Natural killer cell treated with Interleukin-12 subunit alpha and Interleukin-12 subunit beta and Interleukin-15 and Interleukin-18, amount 100 ng/mL, for 72 hours (primary cell): ENCODE measurements at regions not wholly inside any gene's neighbourhood (a gene's known extent, or its start where the extent isn't known, plus 50 kb on each side); places are given as distances from the start of the nearest gene placed in this dataset.
A peak's percentile ranks its signal among the peaks of the same experiment; 100 is the strongest.
"Not testable (repeated sequence)": the region's sequence is repeated elsewhere in the genome, so short reads cannot be mapped to it uniquely, and the experiment has no call there.

Experiments used
- ATAC-seq, 2 donors: fragments of 150-1000 bp; cut with Tn5 transposase in 1 of 2; sonication (Bioruptor Pico), chemical (Tn5 transposase) in 1 of 2; 2 replicates each; pipeline ENCODE4 v1.10.0; 2021
- DNase-seq: peaks from one replicate; pipeline ENCODE4 v3.0.0; 2022; ENCODE audit warnings: low spot score
- H3K27ac Mint-ChIP-seq, 2 donors: 1 replicate in 1 of 2; 2 replicates in 1 of 2; pipeline ENCODE4 v1.8.0; 2022; ENCODE audit warnings: mixed read lengths in 2 of 2, mild to moderate bottlenecking in 1 of 2, moderate library complexity in 1 of 2
- H3K27me3 Mint-ChIP-seq, 2 donors: 1 replicate in 1 of 2; 2 replicates in 1 of 2; pipeline ENCODE4 v1.8.0; 2022; ENCODE audit warnings: mixed read lengths in 2 of 2
- H3K36me3 Mint-ChIP-seq: one replicate; pipeline ENCODE4 v1.8.0; 2022; ENCODE audit warnings: mixed read lengths
- H3K4me1 Mint-ChIP-seq, 2 donors: 1 replicate in 1 of 2; 2 replicates in 1 of 2; pipeline ENCODE4 v1.8.0; 2022; ENCODE audit warnings: low read depth in 2 of 2, mixed read lengths in 2 of 2, mild to moderate bottlenecking in 1 of 2
- H3K4me3 Mint-ChIP-seq: one replicate; pipeline ENCODE4 v1.8.0; 2022; ENCODE audit warnings: mixed read lengths
- H3K9me3 Mint-ChIP-seq: 2 replicates; pipeline ENCODE4 v1.8.0; 2022; ENCODE audit warnings: mixed read lengths

DNA sequence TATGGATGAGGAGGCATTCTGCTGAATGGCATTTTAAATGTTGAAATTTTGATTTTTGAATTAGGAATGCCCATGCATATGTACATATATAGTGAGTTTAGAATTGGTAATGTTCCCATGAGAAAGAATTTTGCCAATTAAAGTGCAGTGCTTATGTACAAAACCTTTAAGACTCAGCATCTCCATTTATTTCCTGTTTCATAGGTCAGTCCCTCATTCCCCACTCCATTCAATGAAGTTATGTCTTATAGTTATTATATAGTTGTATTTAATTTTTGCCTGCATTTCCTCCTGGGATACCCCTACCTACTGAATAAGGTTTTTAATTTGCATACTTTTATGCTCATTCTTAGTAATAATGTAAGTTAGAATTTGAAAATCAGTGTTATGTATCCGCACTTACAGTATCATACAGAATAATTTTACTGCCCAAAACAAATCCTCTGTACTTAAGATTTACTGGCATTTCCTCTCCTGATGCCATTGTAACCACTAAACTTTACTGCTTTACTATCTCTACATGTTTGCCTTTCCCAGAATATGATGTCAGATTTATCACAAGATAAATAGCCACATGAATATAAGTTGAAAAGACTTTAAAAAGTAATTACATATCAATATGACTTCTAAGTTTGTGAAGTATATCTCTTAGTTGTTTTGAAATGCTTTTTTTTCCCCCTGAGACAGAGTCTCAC lies 389.1 kb upstream of the NDN start:
- H3K9me3 Mint-ChIP-seq: peaks cover 12% of the 10 kb centered on the region

DNA sequence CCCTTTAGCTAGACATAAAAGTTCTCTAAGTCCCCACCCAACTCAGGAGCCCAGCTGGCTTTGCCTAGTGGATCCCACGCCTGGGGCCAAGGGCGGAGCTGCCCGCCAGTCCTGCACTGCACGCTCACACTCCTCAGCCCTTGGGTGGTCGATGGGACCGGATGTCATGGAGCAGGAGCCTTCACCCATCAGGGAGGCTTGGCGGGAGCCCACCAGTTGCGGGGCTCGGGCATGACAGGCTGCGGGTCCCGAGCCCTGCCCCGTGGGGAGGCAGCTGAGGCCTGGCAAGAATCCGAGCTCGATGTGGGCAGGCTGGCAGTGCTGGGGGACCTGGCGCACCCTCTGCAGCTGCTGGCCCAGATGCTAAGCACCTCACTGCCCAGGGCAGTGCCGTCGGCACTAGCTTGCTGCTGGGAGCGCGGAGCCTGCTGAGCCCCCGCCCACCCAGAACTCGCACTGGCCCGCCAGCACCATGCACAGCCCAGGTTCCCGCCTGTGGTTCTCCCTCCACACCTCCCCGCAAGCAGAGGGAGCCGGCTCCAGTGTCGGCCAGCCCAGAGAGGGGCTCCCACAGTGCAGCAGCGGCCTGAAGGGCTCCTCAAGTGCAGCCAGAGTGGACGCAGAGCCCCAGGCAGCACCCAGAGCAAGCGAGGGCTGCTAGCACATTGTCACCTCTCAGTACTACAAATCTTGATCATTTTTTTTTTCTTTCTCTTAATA lies 391.4 kb upstream of the NDN start:
- Mint-ChIP-seq H3K4me3 (no peak overlapping the region), H3K27ac (no peak overlapping the region), H3K27me3 (no peaks in the 10 kb centered on the region), H3K4me1 (no peaks in the 10 kb centered on the region), H3K9me3 (peaks cover 13% of the 10 kb centered on the region), H3K36me3 (no peaks in the 10 kb centered on the region)
- DNase-seq (no peak), ATAC-seq (no peak)

More for the DNA sequence above, 389.1 kb upstream of the NDN start:
- no peaks in the 10 kb centered on the region for H3K4me1 Mint-ChIP-seq
- H3K27me3 Mint-ChIP-seq: no peaks in the 10 kb centered on the region
- no peak for DNase-seq
- H3K36me3 Mint-ChIP-seq: no peaks in the 10 kb centered on the region
- no peak for ATAC-seq
- no peak overlapping the region for H3K4me3 Mint-ChIP-seq
- H3K27ac Mint-ChIP-seq: no peak overlapping the region

DNA sequence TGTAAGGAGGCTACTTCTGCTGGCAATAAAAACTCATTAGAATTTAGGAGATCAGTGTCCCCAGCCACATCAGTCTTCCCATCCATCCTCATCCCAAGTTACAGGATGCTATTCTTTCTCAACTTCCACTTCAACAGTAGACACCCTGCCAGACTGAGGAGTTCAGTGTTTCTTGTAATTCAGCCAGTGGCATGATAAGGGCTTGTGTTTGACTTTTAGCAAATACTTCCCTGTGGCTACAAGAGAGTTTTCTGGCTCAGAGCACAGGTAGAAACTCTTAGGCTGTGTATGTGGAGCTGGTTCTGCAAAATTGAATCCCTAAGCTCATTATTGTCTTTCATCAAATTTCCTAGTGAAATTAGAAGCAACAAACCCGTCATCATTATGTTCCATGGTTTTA lies 401.8 kb upstream of the NDN start:
- Mint-ChIP-seq H3K36me3 (peaks cover 17% of the 10 kb centered on the region), H3K9me3 (peaks cover 30% of the 10 kb centered on the region)
- DNase-seq, H3K27ac Mint-ChIP-seq, H3K4me3 Mint-ChIP-seq, H3K27me3 Mint-ChIP-seq, ATAC-seq, H3K4me1 Mint-ChIP-seq: not testable (repeated sequence)

DNA sequence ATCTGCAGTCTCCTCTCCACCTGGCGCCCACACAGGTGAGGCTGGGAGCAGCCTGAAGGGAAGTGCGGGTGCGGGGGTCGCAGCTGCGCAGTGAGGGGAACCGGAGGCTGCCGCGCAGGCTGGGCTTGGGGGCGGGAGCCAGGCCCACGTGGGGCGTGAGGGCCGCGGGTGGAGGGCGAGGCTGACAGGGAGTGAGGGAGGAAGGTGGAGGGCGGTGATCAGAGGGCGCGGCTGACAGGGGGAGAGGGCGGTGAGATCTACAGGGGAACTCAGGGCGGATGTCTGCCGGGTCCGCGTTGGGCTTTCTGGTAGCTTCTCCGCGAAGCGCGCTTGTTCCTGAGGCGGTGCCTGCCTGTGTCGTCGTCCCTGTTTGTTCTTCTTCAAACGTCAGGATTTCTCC lies 414.4 kb upstream of the NDN start:
- H3K27ac Mint-ChIP-seq, H3K4me1 Mint-ChIP-seq, H3K36me3 Mint-ChIP-seq, H3K27me3 Mint-ChIP-seq, H3K9me3 Mint-ChIP-seq, H3K4me3 Mint-ChIP-seq, DNase-seq: not testable (repeated sequence)
- ATAC-seq: peak in 1 of 2 donors; percentile 45

DNA sequence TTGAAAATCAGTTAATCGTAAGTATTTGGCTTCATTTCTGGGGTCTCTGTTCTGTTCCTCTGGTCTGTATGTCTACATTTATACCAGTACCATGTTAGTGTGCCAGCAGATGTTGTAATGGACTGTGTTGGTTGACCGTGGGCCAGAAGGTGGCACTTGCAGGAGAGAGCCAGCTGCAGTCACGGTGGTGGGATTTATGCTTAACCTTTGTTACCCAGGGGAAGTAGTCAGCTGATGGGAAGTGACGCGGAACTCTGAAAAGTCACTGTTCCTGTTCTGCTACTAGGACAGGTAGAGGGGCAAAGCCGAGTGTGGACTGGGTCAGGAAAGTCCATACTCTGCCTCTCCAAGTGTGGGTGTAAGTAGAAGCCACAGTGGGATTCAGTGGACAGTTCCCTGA lies 420.4 kb upstream of the NDN start:
- H3K9me3 Mint-ChIP-seq, ATAC-seq, H3K27me3 Mint-ChIP-seq, H3K4me1 Mint-ChIP-seq, DNase-seq, H3K4me3 Mint-ChIP-seq, H3K36me3 Mint-ChIP-seq, H3K27ac Mint-ChIP-seq: not testable (repeated sequence)

DNA sequence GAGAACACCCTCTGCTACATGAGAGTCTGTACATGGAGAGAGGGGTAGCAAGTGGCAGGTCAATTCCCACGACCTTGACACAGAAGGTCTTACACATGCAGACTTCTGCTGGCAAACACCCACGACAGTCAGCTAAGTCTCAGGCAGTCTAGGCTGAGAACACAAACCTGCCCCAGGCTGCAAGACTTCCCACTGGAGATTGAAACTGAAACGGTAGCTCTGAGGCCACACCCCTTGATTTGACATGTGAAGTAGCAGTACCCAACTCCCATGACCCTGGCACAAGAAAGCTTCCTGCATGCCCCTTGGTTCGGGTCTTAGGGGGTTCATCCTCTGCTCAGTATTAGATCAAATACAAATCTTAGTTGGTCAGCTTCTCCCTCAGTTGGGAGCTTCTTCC lies 420.8 kb upstream of the NDN start:
- not testable (repeated sequence) for H3K4me3 Mint-ChIP-seq, DNase-seq, H3K36me3 Mint-ChIP-seq, H3K27ac Mint-ChIP-seq, ATAC-seq, H3K4me1 Mint-ChIP-seq, H3K27me3 Mint-ChIP-seq, H3K9me3 Mint-ChIP-seq

DNA sequence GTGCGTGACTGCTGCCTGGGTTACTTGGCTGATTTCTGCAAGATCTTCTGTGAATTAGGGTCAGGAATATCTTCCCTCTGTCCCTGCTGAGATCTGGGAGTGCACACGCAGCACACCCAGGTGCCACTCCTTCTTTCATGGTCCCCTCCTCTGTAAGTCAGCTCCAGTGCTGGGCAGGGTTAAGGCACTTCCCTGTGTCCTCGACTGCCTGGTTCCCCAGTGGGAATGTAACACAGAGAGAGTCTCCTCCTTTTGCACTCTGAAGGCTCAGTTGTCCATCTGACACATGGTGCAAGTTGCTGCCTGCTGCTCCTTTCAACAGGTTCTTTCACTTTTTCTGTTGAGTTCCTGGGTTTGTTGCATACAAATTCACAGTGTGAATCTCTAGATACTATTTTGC lies 421.2 kb upstream of the NDN start:
- H3K4me1 Mint-ChIP-seq, DNase-seq, ATAC-seq, H3K36me3 Mint-ChIP-seq, H3K4me3 Mint-ChIP-seq, H3K27ac Mint-ChIP-seq, H3K9me3 Mint-ChIP-seq, H3K27me3 Mint-ChIP-seq: not testable (repeated sequence)

DNA sequence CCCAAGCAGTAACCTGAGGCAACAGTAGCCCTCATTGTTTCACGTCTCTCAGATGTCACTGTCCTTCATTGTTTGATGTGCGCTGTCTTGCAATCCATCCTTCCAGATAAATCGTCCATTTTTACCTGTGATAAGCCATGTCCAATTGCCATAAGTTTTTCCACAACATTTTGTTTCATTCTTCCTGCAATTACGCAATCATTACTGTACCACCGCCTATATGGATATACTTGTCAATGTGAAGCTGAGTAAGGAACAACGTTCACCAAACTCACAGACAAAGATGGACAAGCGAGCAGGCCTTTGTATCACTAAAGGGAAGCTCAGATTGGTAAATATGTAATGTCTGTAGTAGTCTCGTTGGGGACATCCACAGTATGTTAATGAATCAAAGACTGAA lies 452.5 kb upstream of the NDN start:
- not testable (repeated sequence) for H3K4me3 Mint-ChIP-seq, H3K4me1 Mint-ChIP-seq, DNase-seq, H3K27me3 Mint-ChIP-seq, ATAC-seq, H3K27ac Mint-ChIP-seq, H3K9me3 Mint-ChIP-seq, H3K36me3 Mint-ChIP-seq

DNA sequence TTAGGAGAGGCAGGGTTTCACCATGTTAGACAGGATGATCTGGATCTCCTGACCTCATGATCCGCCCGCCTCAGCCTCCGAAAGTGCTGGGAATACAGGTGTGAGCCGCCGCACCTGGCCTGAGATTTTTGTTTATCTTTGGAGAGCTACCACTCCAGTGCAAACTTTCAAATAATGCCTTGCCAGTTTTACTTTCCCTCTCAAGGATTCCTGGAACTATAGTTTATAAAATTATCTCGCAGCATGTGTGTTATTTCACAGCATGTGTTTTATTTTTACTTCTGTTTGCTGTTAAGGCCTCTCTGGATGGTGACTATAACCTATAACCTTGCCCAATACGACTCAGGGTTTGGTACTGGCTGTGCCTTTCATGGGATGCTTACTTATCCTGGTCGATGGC lies 458.0 kb upstream of the NDN start:
- not testable (repeated sequence) for H3K4me1 Mint-ChIP-seq, H3K36me3 Mint-ChIP-seq, H3K4me3 Mint-ChIP-seq, H3K27ac Mint-ChIP-seq, DNase-seq, H3K27me3 Mint-ChIP-seq, ATAC-seq
- H3K9me3 Mint-ChIP-seq: peaks cover 10% of the 10 kb centered on the region

DNA sequence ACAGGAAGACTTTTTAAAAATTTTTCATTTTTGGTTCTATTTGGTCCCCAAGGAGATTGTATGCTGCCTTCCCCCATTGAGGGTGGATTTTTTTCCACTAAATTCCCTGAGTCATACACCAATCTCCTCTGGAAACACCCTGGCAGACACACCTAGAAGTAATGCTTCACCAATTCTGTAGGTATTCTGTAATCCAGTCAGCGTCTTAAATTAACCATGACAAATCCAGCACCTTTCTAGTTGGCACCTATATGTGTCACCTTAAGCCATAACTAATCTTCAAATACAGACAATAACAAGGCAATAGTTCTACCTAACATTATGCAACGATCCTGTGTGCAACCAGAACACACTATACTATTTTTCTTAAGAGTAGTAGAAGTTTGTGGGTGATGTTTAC lies 459.1 kb upstream of the NDN start:
- no peaks in the 10 kb centered on the region for H3K36me3 Mint-ChIP-seq
- no peak for ATAC-seq
- DNase-seq: no peak
- no peak overlapping the region for H3K4me3 Mint-ChIP-seq
- H3K4me1 Mint-ChIP-seq: no peaks in the 10 kb centered on the region
- H3K27me3 Mint-ChIP-seq: no peaks in the 10 kb centered on the region
- H3K9me3 Mint-ChIP-seq: peaks cover 10% of the 10 kb centered on the region
- H3K27ac Mint-ChIP-seq: no peak overlapping the region

DNA sequence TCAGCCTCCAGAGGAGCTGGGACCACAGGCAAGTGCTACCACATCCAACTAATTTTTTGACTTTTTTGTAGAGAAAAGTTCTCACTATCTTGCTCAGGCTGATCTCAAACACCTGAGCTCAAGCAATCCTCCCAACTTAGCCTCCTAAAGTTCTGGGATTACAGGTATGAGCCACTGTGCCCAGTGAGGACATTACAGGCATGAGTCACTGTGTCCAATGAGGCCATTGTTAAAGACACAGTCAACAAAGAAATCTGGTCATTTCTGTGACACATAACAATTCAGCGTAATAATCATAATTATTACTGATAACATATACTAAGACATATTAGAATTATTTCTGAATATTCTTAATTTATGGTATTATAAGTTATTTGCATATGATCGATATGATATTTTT lies 463.4 kb upstream of the NDN start:
- Mint-ChIP-seq H3K9me3 (peaks cover 20% of the 10 kb centered on the region), H3K27me3 (no peaks in the 10 kb centered on the region), H3K4me1 (no peaks in the 10 kb centered on the region), H3K27ac (no peak overlapping the region), H3K36me3 (peaks cover 4% of the 10 kb centered on the region), H3K4me3 (no peak overlapping the region)
- no peak for DNase-seq
- no peak for ATAC-seq

DNA sequence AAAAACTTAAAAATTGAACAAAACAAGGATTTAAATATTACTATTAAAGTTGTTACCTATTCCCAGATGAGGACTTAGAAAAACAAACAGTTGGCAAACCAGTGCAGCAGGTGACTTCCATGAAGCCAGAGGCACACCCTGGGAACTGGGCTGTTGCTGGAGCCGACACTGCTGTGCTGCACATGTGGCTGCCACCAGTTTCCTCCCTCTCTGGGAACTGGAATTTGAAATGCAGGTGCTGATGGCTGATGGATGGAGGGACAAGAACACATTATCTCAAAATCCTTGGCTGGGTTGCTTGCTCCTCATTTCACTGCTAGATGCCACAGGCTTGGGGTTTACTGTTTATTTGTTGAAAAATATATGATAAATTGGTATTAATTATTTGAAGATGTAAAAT lies 471.2 kb upstream of the NDN start:
- not testable (repeated sequence) for H3K27me3 Mint-ChIP-seq, H3K4me1 Mint-ChIP-seq, ATAC-seq, DNase-seq, H3K36me3 Mint-ChIP-seq, H3K4me3 Mint-ChIP-seq, H3K27ac Mint-ChIP-seq
- peaks cover 17% of the 10 kb centered on the region for H3K9me3 Mint-ChIP-seq

DNA sequence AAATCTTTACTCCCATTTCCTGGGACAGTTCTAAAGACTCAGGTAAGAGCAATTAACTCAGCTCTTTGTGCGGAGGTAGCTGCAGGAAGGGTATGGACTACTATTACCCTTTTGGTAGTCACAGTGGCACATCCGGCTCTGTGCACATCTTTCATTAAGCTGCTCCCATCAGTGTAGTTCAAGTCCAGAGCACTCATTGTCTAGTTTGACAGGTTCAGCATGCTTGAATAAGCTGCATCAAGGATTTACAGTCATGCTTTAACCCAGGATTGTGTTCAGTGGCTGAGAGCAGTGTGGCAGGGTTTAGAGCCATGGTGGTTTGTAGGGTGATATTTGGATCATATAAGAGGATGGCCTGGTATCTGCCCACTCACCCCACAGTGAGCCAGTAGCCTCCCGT lies 478.4 kb upstream of the NDN start:
- H3K27ac Mint-ChIP-seq, H3K36me3 Mint-ChIP-seq, H3K27me3 Mint-ChIP-seq: not testable (repeated sequence)

DNA sequence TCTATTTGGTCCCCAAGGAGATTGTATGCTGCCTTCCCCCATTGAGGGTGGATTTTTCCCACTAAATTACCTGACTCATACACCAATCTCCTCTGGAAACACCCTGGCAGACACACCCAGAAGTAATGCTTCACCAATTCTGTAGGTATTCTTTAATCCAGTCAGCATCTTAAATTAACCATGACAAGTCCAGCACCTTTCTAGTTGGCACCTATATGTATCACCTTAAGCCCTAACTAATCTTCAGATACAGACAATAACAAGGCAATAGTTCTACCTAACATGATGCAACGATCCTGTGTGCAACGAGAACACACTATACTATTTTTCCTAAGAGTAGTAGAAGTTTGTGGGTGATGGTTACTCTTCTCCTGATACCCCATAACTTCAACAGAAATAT lies 473.3 kb upstream of the NPAP1 start:
- ATAC-seq, H3K4me1 Mint-ChIP-seq, H3K4me3 Mint-ChIP-seq, H3K36me3 Mint-ChIP-seq, H3K9me3 Mint-ChIP-seq, H3K27me3 Mint-ChIP-seq, DNase-seq, H3K27ac Mint-ChIP-seq: not testable (repeated sequence)

More for the DNA sequence above, 478.4 kb upstream of the NDN start:
- not testable (repeated sequence) for H3K4me1 Mint-ChIP-seq, H3K9me3 Mint-ChIP-seq, ATAC-seq, H3K4me3 Mint-ChIP-seq, DNase-seq
